IPS-11a (cell line): ENCODE measurements at regions not wholly inside any gene's neighbourhood (a gene's known extent, or its start where the extent isn't known, plus 50 kb on each side); places are given as distances from the start of the nearest gene placed in this dataset.
"Not testable (repeated sequence)": the region's sequence is repeated elsewhere in the genome, so short reads cannot be mapped to it uniquely, and the experiment has no call there.

Experiments
- H3K4me3 ChIP-seq: one replicate; pipeline ENCODE4 v1.5.1; 2013; ENCODE audit warnings: low read depth, low read length, control low read depth

DNA sequence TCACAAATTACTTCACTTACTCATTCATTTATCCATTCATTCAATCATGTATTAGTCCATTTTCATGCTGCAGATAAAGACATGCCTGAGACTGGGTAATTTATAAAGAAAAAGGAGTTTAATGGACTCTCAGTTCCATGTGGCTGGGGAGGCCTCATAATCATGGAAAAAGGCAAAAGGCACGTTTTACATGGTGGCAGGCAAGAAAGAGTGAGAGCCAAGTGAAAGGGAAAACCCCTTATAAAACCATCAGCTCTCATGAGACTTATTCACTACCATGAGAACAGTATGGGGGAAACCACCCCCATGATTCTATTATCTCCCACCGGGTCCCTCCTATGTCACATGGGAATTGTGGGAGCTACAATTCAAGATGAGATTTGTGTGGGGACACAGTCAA lies 452.0 kb downstream of the MIAT start:
- not testable (repeated sequence) for H3K4me3 ChIP-seq

DNA sequence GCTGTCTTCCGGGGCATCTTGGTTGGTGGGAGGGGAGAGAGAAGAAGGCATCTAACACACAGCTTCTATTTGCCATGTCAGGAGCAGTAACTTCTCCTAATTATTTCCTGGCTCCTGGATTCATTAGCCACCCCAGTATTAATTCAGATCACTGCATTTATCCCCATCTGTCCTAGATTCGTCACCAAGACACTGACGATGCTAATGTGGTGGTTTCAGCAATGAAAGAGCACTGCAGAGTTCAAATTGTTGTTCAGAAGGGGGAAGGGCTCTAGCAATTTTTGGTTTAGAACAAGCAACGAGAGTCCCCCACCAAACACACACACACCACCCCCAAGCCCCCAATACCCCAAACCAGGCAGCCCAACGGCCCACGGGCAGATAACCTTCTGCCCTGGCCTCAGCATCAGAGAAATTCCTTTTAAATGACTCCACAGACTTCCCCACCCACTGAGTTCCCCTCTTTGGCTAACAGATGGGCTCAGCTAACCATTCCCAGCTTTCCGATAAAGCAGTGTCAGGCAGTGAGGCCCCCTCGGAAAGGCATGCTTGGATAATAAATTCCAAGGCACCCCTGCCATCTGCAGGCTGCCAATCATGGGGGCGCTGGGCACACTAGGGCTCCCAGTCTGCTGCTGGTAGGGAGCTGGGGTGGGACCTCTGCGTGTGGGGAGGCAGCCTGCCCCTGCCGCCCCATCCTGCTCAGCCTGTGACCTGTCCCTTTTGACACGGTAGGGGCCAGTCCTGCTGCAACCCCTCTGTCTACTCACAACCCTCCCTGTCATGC lies 453.5 kb downstream of the MIAT start:
- no peak overlapping the region for H3K4me3 ChIP-seq

DNA sequence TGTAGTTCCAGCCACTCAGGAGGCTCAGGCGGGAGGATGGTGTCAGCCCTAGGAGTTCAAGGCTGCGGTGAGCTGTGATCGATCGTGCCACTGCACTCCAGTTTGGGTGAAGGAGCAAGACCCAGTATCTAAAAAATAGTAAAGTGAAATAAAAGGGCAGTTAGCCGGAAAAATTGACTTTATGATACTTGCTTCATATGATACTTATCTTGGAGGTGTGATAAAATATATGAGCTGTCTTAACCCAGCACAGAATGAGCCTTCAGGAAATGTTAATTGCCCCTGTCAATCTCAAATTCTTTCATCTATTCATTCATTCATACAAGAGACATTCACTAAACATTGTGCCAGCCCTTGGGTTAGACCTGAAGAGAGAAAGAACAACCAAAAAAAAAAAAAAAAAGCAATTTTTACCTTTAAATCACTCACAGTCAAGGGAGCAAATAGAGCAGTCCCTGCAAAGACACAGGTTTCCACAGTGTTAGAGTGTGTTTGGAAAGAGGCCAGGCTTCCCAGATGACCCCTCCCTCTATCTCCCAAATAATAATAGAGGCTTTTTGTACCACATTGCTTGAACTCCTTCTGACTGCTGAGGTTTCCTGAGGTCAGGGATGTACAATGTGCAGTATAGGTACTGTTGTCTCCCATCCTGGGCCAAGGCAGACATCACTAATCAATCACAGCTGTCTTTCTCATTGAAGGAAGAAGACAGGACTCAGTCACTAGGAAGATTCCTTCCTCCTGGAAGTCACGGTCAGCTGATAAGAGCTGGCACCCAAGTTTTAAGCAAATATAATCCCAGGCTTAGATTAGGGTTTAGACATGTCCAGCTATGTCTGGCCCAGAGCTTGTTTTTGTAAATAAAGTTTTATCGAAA lies 454.6 kb downstream of the MIAT start:
- H3K4me3 ChIP-seq: no peak overlapping the region

DNA sequence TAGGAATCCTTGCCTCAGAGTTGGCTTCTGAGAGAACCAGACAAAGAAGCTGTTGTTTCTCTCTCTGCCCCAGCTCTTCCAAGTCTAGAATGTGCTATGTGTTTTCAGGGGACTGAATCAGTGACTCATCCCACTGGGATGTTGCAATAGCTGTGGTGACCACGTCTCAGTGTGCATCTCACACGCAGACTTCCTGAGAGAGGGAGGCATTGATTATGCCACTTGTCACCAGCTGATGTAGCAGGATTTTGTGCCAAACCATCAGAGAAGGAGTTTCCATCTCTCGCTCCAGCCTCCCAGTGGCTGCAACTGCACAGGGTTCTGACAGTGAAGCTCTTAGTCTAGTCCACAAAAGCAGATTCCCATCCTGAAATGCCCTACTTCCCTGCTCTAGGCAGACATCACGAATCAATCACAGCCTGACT lies 455.8 kb downstream of the MIAT start:
- H3K4me3 ChIP-seq: no peak overlapping the region

DNA sequence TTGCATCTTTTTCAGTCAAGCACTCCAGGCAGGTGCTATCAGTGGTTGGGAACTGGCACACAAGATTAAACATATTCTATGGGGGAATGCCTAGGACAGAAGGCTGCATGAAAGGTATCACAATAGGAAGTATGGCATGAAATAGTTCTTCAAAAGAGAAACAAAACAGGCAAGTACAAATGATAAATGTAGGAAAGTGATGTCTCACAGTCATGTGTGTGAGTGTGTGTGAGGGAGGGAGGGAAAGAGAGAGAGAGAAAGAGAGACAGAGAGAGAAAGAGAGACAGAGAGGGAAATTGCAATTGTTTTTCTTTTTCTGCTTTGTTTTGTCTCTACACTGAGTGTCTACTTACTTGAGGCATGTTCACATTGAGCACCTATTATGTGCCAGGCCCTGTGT lies 456.3 kb downstream of the MIAT start:
- H3K4me3 ChIP-seq: no peak overlapping the region

DNA sequence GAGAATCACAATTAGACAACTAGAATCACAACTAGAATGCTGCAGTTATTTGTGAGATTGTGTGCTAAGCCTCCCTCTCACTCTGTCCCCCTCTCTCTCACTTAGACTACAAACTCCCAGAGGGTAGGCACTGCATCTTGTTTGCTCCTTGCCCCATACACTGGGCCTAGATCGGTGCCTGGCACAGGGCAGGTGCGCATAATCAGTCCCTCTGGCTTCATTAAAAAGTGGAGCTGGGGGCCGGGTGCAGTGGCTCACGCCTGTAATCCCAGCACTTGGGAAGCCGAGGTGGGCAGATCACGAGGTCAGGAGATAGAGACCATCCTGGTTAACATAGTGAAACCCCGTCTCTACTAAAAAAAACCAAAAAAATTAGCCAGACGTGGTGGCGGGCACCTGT lies 456.8 kb downstream of the MIAT start:
- H3K4me3 ChIP-seq: no peak overlapping the region

DNA sequence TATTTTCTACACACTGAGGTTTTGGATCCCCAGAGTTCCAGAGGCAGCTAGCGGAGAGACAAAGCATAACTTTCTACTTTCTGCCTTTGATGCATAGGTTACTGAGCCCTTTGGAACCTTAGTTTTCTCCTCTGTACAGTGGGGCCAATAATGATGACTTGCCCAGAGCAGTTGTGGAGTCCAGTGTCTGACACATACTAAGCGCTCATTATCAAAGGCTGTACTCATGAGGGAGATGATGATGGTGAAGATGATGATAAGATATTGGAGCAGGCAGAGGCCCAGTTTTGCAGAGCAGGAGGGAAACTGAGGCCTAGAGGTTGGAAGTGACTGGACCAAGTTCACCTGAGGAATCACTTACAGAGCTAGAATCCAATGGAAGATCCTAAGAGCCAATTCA lies 458.0 kb downstream of the MIAT start:
- H3K4me3 ChIP-seq: no peak overlapping the region

DNA sequence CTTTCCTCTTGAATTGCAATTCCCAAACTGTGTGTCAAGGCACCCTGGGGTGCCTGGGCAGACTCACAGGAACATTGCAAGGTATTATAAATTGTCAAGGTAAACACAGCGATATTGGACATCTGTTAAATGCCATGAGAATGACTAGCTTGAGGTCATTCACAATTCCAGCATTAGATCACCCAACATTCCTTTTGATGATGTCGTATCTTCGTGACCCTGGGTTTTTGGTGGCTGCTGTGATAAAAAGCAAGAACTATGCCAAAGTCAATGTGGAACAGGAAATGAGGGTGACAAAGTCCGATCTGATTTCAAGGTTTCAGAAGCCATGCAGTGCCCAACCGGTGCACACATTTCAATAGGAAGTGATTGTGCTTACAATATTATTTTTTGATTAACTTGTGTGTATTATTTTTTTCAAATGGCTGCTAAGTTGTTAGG lies 458.4 kb downstream of the MIAT start:
- no peak overlapping the region for H3K4me3 ChIP-seq

DNA sequence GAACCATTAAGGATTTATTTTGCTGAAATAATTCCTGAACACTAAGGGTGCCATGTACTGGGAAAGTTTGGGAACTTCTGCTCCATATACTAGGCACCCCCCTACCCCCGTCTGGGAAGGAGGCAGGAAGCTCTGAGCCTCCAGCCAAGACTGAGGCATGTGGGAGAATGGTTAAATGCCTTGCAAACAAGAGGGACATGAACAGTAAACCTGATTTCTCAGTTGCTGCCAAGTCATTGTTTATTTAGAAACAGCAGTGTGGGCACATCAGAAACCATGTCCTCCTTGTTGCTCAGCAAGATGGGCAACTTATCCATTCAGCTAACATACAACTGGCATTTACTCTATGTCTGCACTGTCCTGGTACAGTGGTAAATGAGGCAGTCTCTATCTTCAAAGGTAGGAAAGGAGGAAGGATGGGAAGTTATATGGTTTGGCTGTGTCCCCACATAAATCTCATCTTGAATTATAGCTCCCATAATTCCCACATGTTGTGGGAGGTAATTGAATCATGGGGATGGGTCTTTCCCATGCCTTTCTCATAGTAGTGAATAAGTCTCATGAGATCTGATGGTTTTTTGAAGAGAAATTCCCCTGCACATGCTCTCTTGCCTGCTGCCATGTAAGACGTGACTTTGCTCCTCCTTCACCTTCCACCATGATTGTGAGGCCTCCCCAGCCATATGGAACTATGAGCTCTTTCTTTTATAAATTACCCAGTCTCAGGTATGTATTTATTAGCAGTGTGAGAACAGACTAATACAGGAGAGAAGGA lies 459.1 kb downstream of the MIAT start:
- no peak overlapping the region for H3K4me3 ChIP-seq

DNA sequence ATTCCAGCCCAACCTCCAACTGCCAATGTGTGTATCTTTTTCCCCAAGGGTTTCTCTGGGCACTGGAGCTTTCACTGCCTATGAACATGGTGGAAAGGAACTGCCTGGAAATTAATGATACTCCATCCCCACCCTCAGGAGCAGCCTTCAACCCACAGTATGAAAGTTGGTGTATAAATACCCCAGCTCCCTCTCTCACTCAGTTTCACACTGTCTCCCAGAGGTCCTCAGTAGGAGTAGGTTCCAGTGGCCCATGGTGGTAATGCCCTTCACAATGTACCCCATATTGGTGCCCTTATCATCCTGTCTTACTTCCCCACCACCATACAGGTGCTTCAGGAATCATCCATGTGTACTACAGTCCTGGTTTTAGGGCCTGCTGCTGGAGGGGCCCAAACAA lies 462.6 kb downstream of the MIAT start:
- H3K4me3 ChIP-seq: no peak overlapping the region

DNA sequence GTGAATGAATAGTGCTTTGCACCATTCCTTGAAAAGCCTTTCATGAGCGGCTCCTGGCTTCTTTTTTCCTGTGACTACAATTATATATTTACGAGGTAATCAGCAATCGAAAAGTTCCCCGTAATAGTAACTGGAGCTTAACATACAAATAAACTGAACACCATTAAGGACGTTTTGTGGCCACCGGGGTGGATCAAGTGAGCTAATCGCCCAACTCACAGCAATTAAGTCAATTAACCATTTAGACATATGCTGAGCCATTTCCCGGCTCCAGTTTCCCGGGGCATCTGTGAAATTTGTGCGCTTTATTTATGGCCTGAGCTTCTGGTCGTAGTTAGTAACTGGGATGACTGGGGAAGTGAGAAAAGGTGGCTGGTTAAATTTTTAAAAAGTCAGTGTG lies 465.2 kb downstream of the MIAT start:
- H3K4me3 ChIP-seq: no peak overlapping the region

DNA sequence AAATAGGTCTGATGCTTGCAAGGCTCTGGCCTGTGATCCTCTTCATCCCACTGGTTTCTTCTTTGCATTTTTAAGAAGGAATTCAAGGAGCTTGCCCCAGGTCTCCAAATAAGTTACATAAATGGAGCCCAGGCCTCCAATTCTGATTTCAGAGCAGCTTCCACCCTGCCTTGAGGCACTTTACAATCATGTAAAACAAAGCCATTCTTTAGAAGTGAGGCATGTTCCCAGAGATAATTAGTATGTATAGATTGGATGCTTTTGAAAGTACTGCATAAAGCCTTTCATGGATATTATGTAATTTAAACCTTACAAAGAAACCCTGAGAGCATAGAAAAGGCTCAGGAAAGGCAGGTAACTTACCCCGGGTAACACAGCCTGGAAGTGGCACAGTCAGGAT lies 466.5 kb downstream of the MIAT start:
- H3K4me3 ChIP-seq: no peak overlapping the region

DNA sequence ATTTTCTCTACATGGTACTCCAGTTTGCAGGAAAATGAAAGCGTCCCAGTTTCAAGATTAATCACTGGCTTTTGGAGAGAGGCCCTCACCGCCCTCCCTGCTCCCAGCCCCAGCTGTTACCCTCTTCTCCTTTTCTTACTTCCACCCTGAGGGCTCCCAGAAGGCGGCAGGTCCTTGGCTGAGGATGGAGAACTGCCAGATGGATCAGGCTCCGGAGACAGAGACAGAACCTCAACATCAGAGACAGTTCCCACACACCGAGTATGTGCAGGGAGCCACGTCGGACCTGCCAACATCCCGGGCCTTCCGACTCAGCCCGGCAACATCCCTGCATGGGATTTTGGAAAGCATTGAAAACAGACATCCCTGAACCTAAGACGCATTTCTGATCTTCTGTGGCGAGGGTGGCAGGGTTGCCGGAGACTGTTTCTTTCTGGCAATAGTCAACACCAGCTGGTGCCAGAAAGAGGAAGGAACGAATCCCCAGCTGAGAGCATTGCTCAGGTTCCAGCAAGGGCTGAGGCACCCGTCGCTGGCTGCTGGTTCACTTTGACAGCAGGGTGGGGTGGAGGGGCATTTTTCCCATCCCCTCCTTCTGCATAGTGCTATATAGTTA lies 467.1 kb downstream of the MIAT start:
- H3K4me3 ChIP-seq: no peak overlapping the region

DNA sequence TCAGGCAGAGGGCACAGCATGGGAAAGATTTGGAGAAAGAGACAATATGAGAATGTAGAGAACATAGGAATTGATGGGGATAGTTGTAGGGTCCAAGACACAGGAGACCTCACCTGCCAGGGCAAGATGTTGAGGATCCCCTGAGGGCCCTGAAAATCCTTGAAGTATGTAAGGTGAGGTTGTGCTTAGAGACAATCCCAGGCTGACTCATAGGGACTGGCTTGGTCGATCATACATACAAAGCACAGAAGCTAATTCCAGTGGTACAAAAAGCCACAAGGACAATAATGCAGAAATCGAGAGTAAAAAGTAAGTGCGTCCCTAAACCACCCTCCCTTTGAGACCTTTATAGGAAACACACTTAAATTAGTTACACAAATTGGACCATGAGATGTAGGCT lies 468.2 kb downstream of the MIAT start:
- H3K4me3 ChIP-seq: no peak overlapping the region

DNA sequence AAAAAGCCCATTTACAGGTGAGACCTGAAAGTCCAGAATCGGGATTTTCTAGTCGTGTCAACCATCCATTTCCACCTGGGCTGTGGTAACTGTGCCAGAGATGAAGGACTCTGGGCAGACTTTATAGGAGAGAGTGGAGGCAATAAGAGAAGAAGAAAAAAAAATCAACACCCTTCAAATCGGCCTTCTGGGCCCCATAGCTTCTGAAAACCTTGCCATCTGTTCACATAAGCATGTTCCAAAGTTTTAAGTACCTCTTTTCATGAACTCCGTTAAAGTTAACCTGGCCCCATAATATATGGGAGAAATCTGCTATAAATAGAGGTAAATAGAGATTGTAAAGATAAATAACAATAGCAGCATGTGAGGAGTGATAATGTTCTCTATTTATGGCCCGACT lies 470.5 kb downstream of the MIAT start:
- no peak overlapping the region for H3K4me3 ChIP-seq

DNA sequence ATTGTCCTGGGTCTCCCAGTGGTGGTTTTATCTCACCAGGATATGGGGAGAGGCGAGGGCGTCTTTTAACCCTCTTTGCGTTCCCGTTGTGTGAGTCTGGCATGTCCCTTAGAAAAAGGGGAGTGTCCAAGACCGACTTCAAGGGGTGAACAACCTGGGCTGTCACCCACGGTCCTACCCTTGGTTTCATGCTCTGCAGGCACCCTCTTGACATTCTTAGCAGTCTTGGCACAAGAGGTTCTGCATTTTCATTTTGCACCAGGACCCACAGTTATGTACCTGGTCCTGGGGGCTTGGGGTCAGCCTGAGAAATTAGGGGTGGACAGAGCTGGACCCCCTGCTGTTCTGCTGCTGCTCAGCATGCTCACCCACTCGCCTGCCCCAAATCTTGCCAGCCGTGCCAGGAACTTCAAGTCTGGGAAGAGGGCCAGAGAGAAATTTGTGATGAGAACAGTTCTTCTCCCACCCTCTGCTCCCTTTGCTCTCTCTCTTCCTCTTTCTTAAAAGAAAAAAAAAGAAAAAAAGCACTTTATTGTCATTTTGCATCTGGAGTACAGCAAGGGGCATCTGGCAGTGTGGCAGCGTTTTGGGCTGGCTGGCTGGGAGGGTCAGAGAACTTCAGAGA lies 471.2 kb downstream of the MIAT start:
- H3K4me3 ChIP-seq: no peak overlapping the region

DNA sequence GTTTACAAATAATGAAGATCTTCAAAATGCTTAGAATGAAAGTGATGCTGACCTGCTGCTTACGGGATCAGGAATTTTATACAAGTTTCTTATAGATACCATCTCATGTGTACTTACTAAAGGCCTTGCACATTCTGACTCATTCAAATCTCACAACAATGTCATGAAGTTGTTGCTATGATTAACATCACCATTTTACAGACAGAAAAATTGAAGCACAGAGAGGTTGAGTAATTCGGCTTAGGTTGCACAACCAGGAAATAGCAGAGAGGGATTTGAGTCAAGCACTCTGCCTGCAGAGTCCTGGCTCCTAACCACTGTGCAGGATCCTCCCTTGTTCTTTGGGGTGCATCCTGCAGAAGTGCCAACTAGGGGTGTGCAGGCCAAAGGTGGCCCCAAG lies 471.9 kb downstream of the MIAT start:
- no peak overlapping the region for H3K4me3 ChIP-seq

DNA sequence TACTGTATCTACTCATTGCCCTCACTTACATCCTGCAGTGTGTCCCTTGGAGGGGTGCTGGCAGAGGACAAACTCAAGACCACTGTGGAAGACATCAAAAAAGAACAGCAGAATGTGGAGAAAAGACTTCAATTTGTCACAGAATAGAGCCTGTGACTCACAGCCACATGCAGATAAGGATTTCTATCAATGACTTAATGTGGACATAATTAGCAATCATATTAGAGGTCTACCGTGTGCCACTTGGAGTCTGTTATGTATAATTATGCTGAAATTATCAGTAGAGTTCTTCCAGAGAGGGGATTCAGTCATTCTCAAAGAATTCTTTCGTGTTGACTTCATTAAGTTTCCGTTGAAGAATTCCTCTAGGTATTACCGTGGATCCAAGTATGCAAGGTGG lies 473.5 kb downstream of the MIAT start:
- no peak overlapping the region for H3K4me3 ChIP-seq

DNA sequence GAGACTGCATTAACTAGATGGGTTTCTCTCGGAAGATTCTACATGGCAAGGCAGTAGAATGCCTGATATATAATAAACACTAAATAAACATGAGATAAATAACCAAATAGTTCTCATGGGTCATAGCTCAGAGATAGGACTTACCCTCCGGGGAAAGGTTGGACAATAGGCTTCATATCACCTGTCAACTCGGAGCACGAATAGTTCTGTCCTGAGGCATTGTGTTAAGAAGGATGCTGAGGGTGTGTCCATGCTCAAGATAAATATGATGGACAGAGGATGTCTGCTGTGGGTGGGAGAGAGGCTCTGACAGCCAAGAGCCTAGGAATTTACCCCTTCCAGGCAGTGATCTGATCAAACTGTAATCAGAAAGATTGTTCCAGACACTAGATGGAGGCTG lies 474.0 kb downstream of the MIAT start:
- H3K4me3 ChIP-seq: no peak overlapping the region

DNA sequence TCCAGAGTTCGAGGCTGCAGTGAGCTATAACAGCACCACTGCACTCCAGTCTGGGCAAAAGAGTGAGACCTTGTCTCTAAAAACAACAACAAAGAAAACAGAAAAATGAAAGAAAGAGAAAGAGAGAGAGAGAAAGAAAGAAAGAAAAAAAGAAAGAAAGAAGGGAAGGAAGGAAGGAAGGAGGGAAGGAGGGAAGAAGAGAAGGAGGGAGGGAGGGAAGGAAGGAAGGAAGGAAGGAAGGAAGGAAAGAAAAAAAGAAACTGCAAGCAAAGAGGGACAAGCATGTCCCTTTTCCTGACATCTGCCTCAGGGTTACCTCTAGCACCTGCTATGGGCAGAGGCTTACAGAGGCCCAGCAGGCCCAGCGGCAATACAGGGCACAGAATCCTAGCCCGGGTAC lies 475.0 kb downstream of the MIAT start:
- H3K4me3 ChIP-seq: no peak overlapping the region

DNA sequence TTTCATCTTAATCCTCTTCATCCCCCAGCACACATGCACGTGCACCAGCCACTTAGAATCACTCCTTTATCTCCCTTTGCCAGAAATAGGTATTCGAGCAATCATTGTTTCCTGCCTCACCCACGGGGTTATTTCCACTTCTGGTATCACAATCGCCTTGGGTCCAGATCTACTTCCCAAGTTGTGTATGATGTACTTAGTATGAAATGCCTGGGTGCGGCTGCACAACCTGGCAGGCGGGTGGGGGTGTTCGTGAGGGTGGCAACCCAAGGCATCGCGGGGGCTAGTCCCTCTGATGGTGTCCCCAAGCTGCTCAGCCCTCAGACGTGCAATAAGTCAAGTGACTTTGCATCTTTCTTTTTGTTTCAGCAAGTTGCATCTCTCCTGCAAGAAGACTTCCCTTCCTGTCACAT lies 475.6 kb downstream of the MIAT start:
- H3K4me3 ChIP-seq: no peak overlapping the region
